Cardiac fibroblast (primary cell): ENCODE measurements at regions not wholly inside any gene's neighbourhood (a gene's known extent, or its start where the extent isn't known, plus 50 kb on each side); places are given as distances from the start of the nearest gene placed in this dataset.

Experiments
- DNase-seq, 2 donors: peaks; one replicate each; pipeline versions ENCODE4 v3.0.0 to v3.0.0-alpha.2; 2010; ENCODE audit warnings: low read depth in 2 of 2
- H3K4me3 ChIP-seq, 2 donors: replicated peaks in 1 of 2; 1 replicate in 1 of 2; 2 replicates in 1 of 2; pipeline ENCODE4 v1.5.1; 2011; ENCODE audit warnings: low read depth in 2 of 2, low read length in 2 of 2, mild to moderate bottlenecking in 2 of 2, moderate library complexity in 1 of 2
- TF ChIP-seq, protein P1 (sequence below): IDR thresholded peaks from one replicate; pipeline ENCODE4 v1.5.1; 2011; ENCODE audit warnings: low read depth, mild to moderate bottlenecking, low read length, inconsistent platforms

- DNase-seq, result no peak
- no peak overlapping the region for H3K4me3 ChIP-seq
- TF ChIP-seq, protein P1, sequence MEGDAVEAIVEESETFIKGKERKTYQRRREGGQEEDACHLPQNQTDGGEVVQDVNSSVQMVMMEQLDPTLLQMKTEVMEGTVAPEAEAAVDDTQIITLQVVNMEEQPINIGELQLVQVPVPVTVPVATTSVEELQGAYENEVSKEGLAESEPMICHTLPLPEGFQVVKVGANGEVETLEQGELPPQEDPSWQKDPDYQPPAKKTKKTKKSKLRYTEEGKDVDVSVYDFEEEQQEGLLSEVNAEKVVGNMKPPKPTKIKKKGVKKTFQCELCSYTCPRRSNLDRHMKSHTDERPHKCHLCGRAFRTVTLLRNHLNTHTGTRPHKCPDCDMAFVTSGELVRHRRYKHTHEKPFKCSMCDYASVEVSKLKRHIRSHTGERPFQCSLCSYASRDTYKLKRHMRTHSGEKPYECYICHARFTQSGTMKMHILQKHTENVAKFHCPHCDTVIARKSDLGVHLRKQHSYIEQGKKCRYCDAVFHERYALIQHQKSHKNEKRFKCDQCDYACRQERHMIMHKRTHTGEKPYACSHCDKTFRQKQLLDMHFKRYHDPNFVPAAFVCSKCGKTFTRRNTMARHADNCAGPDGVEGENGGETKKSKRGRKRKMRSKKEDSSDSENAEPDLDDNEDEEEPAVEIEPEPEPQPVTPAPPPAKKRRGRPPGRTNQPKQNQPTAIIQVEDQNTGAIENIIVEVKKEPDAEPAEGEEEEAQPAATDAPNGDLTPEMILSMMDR, result no peak
These were observed 969.9 kb downstream of the TTLL7 start for GRCh38 chr1:83029050-83029449.

- TF ChIP-seq, protein P1, result no peak
- DNase-seq, result no peak
- H3K4me3 ChIP-seq, result no peak overlapping the region
These were observed 970.5 kb downstream of the TTLL7 start for GRCh38 chr1:83028467-83028866.

DNA sequence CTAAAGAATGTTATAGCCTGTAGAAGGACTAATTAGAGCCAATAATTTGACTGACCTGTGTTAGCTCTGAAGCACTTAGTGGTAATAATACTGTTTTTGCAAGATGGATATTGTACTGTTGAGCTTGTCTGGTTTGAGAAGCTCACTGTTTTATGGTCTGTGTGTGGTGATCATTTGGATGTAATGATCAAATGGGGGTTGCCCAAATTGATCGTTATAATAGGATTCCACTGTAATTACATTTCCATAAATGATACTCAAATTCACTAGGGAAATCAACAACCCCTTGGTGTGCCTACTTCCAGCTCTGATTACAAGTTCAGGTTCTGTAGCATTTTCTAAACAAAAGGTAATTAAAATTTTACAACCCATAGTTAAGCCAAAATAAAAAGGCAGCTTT is 971.4 kb downstream of the TTLL7 start:
- no peak for DNase-seq
- no peak overlapping the region for H3K4me3 ChIP-seq
- TF ChIP-seq, protein P1, result no peak

- TF ChIP-seq, protein P1, result no peak
- peak in 1 of 2 donors; percentile 7 for DNase-seq
- no peak overlapping the region for H3K4me3 ChIP-seq
These were observed 972.2 kb downstream of the TTLL7 start for GRCh38 chr1:83026745-83027144.

DNA sequence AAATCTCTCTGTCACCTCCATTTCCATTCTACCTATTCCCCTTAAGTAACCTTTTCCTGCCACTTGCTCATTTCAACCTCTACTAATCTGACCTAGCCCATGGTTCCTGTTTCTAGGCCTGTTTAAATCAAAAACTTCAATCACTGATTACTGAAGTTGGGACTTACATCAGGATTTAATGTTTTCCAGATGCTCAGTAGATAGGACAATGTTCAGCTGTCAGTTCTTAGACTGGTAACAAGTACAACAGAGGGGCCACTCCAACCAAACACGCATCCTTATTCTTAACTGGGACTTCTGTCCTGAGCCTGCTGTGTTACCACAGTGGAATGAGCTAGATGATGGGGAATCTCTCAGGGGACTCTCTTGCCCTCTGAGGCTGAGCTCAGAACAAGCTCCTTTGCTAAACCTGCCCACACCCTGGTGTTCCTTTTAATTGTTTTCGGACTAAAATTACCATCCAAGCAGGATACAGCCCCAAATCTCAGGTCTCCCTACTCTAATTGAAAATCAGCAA is 974.6 kb downstream of the TTLL7 start:
- DNase-seq, result no peak
- H3K4me3 ChIP-seq, result no peak overlapping the region
- TF ChIP-seq, protein P1, result no peak

DNA sequence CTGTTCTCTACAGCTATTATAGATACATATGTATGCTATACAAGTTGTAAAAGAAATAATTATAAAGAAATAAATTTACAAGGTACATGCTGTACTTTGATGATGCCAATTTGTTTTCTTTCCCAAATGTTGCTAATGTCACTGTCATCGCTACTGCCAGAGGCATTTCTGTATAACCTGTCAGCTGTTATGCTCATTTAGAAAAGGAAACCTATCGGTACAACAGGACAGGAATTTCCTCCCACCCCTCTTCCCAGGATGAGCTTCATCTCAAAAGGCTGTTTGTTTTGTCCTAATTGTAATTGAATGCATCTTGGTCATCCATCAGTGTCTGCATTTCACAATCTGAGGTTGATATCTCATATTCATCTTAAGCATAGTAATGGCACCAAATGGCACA is 975.7 kb downstream of the TTLL7 start:
- TF ChIP-seq, protein P1, result no peak
- H3K4me3 ChIP-seq, result no peak overlapping the region
- no peak for DNase-seq

- TF ChIP-seq, protein P1, result no peak
- H3K4me3 ChIP-seq, result no peak overlapping the region
- DNase-seq, result no peak
These were observed 976.7 kb downstream of the TTLL7 start for GRCh38 chr1:83022206-83022605.
